ENCODE measurements at regions not wholly inside any gene's neighbourhood (a gene's known extent, or its start where the extent isn't known, plus 50 kb on each side); places are given as distances from the start of the nearest gene placed in this dataset.

GRCh38 chr13:103156346-103156998 is 90.3 kb upstream of the SLC10A2 start (continued):
- no peak for TF ChIP-seq ZNF585B (tag by site-specific recombination; IDR thresholded peaks at IDR 0.05)
- no peak for TF ChIP-seq ZNF704 (tag by site-specific recombination; IDR thresholded peaks at IDR 0.05)
- TF ChIP-seq ZNF155 (tag by site-specific recombination; IDR thresholded peaks at IDR 0.05), result no peak
- no peak for TF ChIP-seq ZNF501 (tag by site-specific recombination; IDR thresholded peaks at IDR 0.05)
- no peak for TF ChIP-seq HIC1 (tag by site-specific recombination; IDR thresholded peaks at IDR 0.05)
- TF ChIP-seq ZNF555 (tag by site-specific recombination; conservative IDR thresholded peaks at IDR 0.05), result no peak
- TF ChIP-seq ZNF830 (tag by site-specific recombination; IDR thresholded peaks at IDR 0.05; ENCODE audit: low read depth), result no peak
- TF ChIP-seq TSHZ1 (tag by site-specific recombination; IDR thresholded peaks at IDR 0.05; ENCODE audit: borderline replicate concordance), result no peak
- TF ChIP-seq MZF1 (tag by site-specific recombination; IDR thresholded peaks at IDR 0.05; ENCODE audit: borderline replicate concordance), result no peak
- TF ChIP-seq ZBTB49 (tag by site-specific recombination; IDR thresholded peaks at IDR 0.05; ENCODE audit: low read depth), result no peak
- TF ChIP-seq ZNF629 (tag by site-specific recombination; IDR thresholded peaks at IDR 0.05), result no peak
- TF ChIP-seq ZNF792 (tag by site-specific recombination; IDR thresholded peaks at IDR 0.05), result no peak
- no peak for TF ChIP-seq BCL11B (tag by site-specific recombination; IDR thresholded peaks at IDR 0.05; ENCODE audit: low read depth)

GRCh38 chr13:103153466-103153865 is 87.2 kb upstream of the SLC10A2 start:
- Histone ChIP-seq H3K9me3 (ENCODE audit: control insufficient read depth, insufficient read depth, low read depth, low read length) (no peaks in the 10 kb centered on the region), H3K4me1 (ENCODE audit: control insufficient read depth, insufficient read depth, low read length) (no peaks in the 10 kb centered on the region), H3K4me3 (ENCODE audit: low read depth, low read length) (no peak overlapping the region), H3K36me3 (ENCODE audit: control insufficient read depth in 2 of 2, insufficient read depth in 1 of 2, low read length in 2 of 2) (no peaks in the 10 kb centered on the region), H3K27ac (ENCODE audit: extremely low read depth, low read depth, low read length) (no peak overlapping the region)
- CTCF ChIA-PET, result no interaction called here
- POLR2A ChIA-PET, result no interaction called here
- TF ChIP-seq BCL11B (tag by site-specific recombination; IDR thresholded peaks at IDR 0.05; ENCODE audit: low read depth), result no peak
- no peak for TF ChIP-seq IKZF3 (tag by site-specific recombination; IDR thresholded peaks at IDR 0.05)
- no peak for TF ChIP-seq ZNF394 (tag by site-specific recombination; IDR thresholded peaks at IDR 0.05; ENCODE audit: borderline replicate concordance)
- TF ChIP-seq OVOL3 (tag by site-specific recombination; IDR thresholded peaks at IDR 0.05), result no peak
- TF ChIP-seq ZNF449 (tag by site-specific recombination; IDR thresholded peaks at IDR 0.05), result no peak
- no peak for TF ChIP-seq YY1 (tag by site-specific recombination; IDR thresholded peaks at IDR 0.05)
- TF ChIP-seq ZNF280C (tag by site-specific recombination; IDR thresholded peaks at IDR 0.05), result no peak
- no peak for TF ChIP-seq TRIM28 (IDR thresholded peaks at IDR 0.05; ENCODE audit: borderline replicate concordance, low read length)
